GM19372 (cell line): ENCODE measurements at regions not wholly inside any gene's neighbourhood (a gene's known extent, or its start where the extent isn't known, plus 50 kb on each side); places are given as distances from the start of the nearest gene placed in this dataset.

Experiments
- ATAC-seq: cut with Tn5 transposase; IDR thresholded peaks from one replicate; pipeline ENCODE4 v1.9.1; 2021; ENCODE audit warnings: mild to moderate bottlenecking, low read depth, moderate library complexity; ENCODE audit not compliant: unreplicated experiment

- no peak for ATAC-seq
These were observed 252.1 kb upstream of the NAV3 start for GRCh38 chr12:77578466-77579220.

GRCh38 chr12:77577791-77578190 lies 252.9 kb upstream of the NAV3 start:
- no peak for ATAC-seq

- ATAC-seq, result no peak
These were observed 255.2 kb upstream of the NAV3 start for GRCh38 chr12:77575376-77575919.

GRCh38 chr12:77572371-77572770 lies 258.3 kb upstream of the NAV3 start:
- no peak for ATAC-seq

GRCh38 chr12:77571768-77572167 lies 258.9 kb upstream of the NAV3 start:
- no peak for ATAC-seq

GRCh38 chr12:77571127-77571526 lies 259.6 kb upstream of the NAV3 start:
- ATAC-seq, result no peak

- ATAC-seq, result no peak
These were observed 260.8 kb upstream of the NAV3 start for GRCh38 chr12:77569876-77570275.

- ATAC-seq, result no peak
These were observed 270.0 kb upstream of the NAV3 start for GRCh38 chr12:77560714-77561113.

- no peak for ATAC-seq
These were observed 271.2 kb upstream of the NAV3 start for GRCh38 chr12:77559400-77560074.

GRCh38 chr12:77555074-77555473 lies 275.6 kb upstream of the NAV3 start:
- no peak for ATAC-seq

- peak; percentile 98 for ATAC-seq
These were observed 276.6 kb upstream of the NAV3 start for GRCh38 chr12:77553976-77554619.

GRCh38 chr12:77549383-77550128 lies 281.1 kb upstream of the NAV3 start:
- no peak for ATAC-seq

GRCh38 chr12:77548797-77549196 lies 281.9 kb upstream of the NAV3 start:
- ATAC-seq, result no peak

GRCh38 chr12:77540097-77540496 lies 290.6 kb upstream of the NAV3 start:
- no peak for ATAC-seq

GRCh38 chr12:77537663-77538062 lies 293.0 kb upstream of the NAV3 start:
- ATAC-seq, result no peak

- ATAC-seq, result no peak
These were observed 295.0 kb upstream of the NAV3 start for GRCh38 chr12:77535734-77536133.

- no peak for ATAC-seq
These were observed 298.8 kb upstream of the NAV3 start for GRCh38 chr12:77531912-77532311.

- no peak for ATAC-seq
These were observed 308.4 kb upstream of the NAV3 start for GRCh38 chr12:77522247-77522646.

GRCh38 chr12:77521508-77522115 lies 309.1 kb upstream of the NAV3 start:
- ATAC-seq, result no peak

GRCh38 chr12:77514511-77514910 lies 316.2 kb upstream of the NAV3 start:
- ATAC-seq, result no peak
